SK-N-SH (cell line): ENCODE measurements at regions not wholly inside any gene's neighbourhood (a gene's known extent, or its start where the extent isn't known, plus 50 kb on each side); places are given as distances from the start of the nearest gene placed in this dataset.

Experiments
- CTCF ChIA-PET: fragments of 300-600, 350-600 bp; formaldehyde crosslinking; extraction: SDS; loops from one replicate; lab custom pipeline; 2021; lab: Yijun Ruan, JAX
- POLR2A ChIA-PET: fragments of 350-600 bp; sonication (Branson Sonifier 250); formaldehyde crosslinking; extraction: SDS; loops from one replicate; lab custom pipeline; 2020; ENCODE audit warnings: antibody characterized with exemption, inconsistent platforms; lab: Yijun Ruan, JAX
- DNase-seq: peaks from one replicate; pipeline ENCODE4 v3.0.0; 2012
- H2AFZ ChIP-seq: fragments of 200-600 bp; sonication (generic); 2 replicates; pipeline ENCODE4 v1.8.1; 2016; ENCODE audit warnings: antibody characterized with exemption, mild to moderate bottlenecking, low read depth
- H3F3A ChIP-seq: fragments of 200-600 bp; sonication (generic); replicated peaks from 2 replicates; pipeline ENCODE3; 2016; ENCODE audit warnings: antibody characterized with exemption, mild to moderate bottlenecking; ENCODE audit not compliant: insufficient read depth
- H3K27ac ChIP-seq, 2 experiments: fragments of 200-500 bp in 1 of 2; fragments of 200-600 bp in 1 of 2; sonication (Bioruptor generic) in 1 of 2; sonication (generic), shearing (Covaris generic) in 1 of 2; 2 replicates each; pipeline versions ENCODE4 v1.5.1 to v1.6.1; 2014 to 2016; ENCODE audit warnings: low read depth in 2 of 2, inconsistent platforms in 1 of 2, low read length in 1 of 2, mild to moderate bottlenecking in 1 of 2, mixed read lengths in 1 of 2
- H3K27me3 ChIP-seq: fragments of 200-600 bp; sonication (generic), shearing (Covaris generic); 2 replicates; pipeline ENCODE4 v1.6.1; 2016; ENCODE audit warnings: mixed run types; ENCODE audit not compliant: insufficient read depth
- H3K36me3 ChIP-seq, 2 experiments: fragments of 200-500 bp in 1 of 2; fragments of 200-600 bp in 1 of 2; sonication (Bioruptor generic) in 1 of 2; sonication (generic) in 1 of 2; replicated peaks in 1 of 2; 2 replicates each; pipeline versions ENCODE3 to v1.5.1; 2014 to 2016; ENCODE audit warnings: low read length in 1 of 2, mild to moderate bottlenecking in 1 of 2; ENCODE audit not compliant: insufficient read depth in 2 of 2, control insufficient read depth in 1 of 2
- H3K4me1 ChIP-seq, 2 experiments: fragments of 200-500 bp in 1 of 2; fragments of 200-600 bp in 1 of 2; sonication (Bioruptor generic) in 1 of 2; sonication (generic), shearing (Covaris generic) in 1 of 2; 2 replicates each; pipeline versions ENCODE4 v1.5.1 to v1.6.1; 2014 to 2016; ENCODE audit warnings: low read depth in 1 of 2, low read length in 1 of 2, mixed run types in 1 of 2; ENCODE audit not compliant: insufficient read depth in 2 of 2, control insufficient read depth in 1 of 2
- H3K4me2 ChIP-seq: fragments of 200-600 bp; sonication (generic), shearing (Covaris generic); 2 replicates; pipeline ENCODE4 v1.6.1; 2017; ENCODE audit warnings: mixed run types
- H3K4me3 ChIP-seq, 2 experiments: fragments of 200-500 bp in 1 of 2; fragments of 200-600 bp in 1 of 2; sonication (Bioruptor generic) in 1 of 2; sonication (generic), shearing (Covaris generic) in 1 of 2; 2 replicates each; pipeline versions ENCODE4 v1.5.1 to v1.8.1; 2014 to 2016; ENCODE audit warnings: low read depth in 2 of 2, inconsistent platforms in 1 of 2, low read length in 1 of 2, mild to moderate bottlenecking in 1 of 2, mixed read lengths in 1 of 2, moderate library complexity in 1 of 2
- H3K79me2 ChIP-seq: fragments of 200-600 bp; sonication (generic); 2 replicates; pipeline ENCODE4 v1.8.1; 2017; ENCODE audit warnings: mild to moderate bottlenecking; ENCODE audit not compliant: insufficient read depth
- H3K9ac ChIP-seq: fragments of 200-600 bp; sonication (generic); 2 replicates; pipeline ENCODE4 v1.6.1; 2017; ENCODE audit warnings: mixed run types
- H3K9me2 ChIP-seq: fragments of 200-600 bp; sonication (generic); 2 replicates; pipeline ENCODE4 v1.6.1; 2017; ENCODE audit warnings: mixed run types
- H3K9me3 ChIP-seq: fragments of 200-600 bp; sonication (generic); 2 replicates; pipeline ENCODE4 v1.6.1; 2017; ENCODE audit warnings: mixed run types, mild to moderate bottlenecking, moderate library complexity
- H4K20me1 ChIP-seq: fragments of 200-600 bp; sonication (generic); 2 replicates; pipeline ENCODE4 v1.6.1; 2017; ENCODE audit warnings: mild to moderate bottlenecking, mixed run types; ENCODE audit not compliant: insufficient read depth
- ELF1 ChIP-seq: IDR thresholded peaks from 2 replicates; pipeline ENCODE4 v1.4.0; 2012
- EP300 ChIP-seq, 2 experiments: IDR thresholded peaks; 2 replicates each; pipeline versions ENCODE4 v1.4.0 to v1.6.1; 2012; ENCODE audit warnings: borderline replicate concordance in 1 of 2, low read depth in 1 of 2, low read length in 1 of 2
- EZH2phosphoT487 ChIP-seq: fragments of 200-600 bp; sonication (generic); IDR thresholded peaks from 2 replicates; pipeline ENCODE4 v1.6.1; 2017; ENCODE audit warnings: low read depth, mixed run types, mild to moderate bottlenecking, antibody characterized with exemption, moderate library complexity, borderline replicate concordance
- FOSL2 ChIP-seq: IDR thresholded peaks from 2 replicates; pipeline ENCODE4 v1.4.0; 2012; ENCODE audit warnings: low read depth, mild to moderate bottlenecking, moderate library complexity, borderline replicate concordance
- FOXJ3 ChIP-seq: sonication (generic); formaldehyde crosslinking; IDR thresholded peaks from 2 replicates; pipeline ENCODE4 v1.5.1; 2020; ENCODE audit warnings: mild to moderate bottlenecking, missing genetic modification reagents
- FOXM1 ChIP-seq: IDR thresholded peaks from 2 replicates; pipeline ENCODE4 v1.4.0; 2012; ENCODE audit warnings: low read depth, mild to moderate bottlenecking
- GABPA ChIP-seq: IDR thresholded peaks from 2 replicates; pipeline ENCODE4 v1.4.0; 2012; ENCODE audit warnings: low read depth, mild to moderate bottlenecking
- MAX ChIP-seq: IDR thresholded peaks from 2 replicates; pipeline ENCODE4 v1.4.0; 2012; ENCODE audit warnings: low read depth
- MXI1 ChIP-seq: IDR thresholded peaks from 2 replicates; pipeline ENCODE4 v1.6.1; 2012; ENCODE audit warnings: mild to moderate bottlenecking, low read depth, low read length, improper control_type of control experiment
- NRF1 ChIP-seq: IDR thresholded peaks from 2 replicates; pipeline ENCODE4 v1.6.1; 2012; ENCODE audit warnings: low read depth, mild to moderate bottlenecking, low read length
- POLR2AphosphoS5 ChIP-seq: IDR thresholded peaks from 2 replicates; pipeline ENCODE4 v1.6.1; 2012; ENCODE audit warnings: low read depth, low read length
- RAD21 ChIP-seq: IDR thresholded peaks from 2 replicates; pipeline ENCODE4 v1.6.1; 2012; ENCODE audit warnings: mild to moderate bottlenecking, low read length
- RCOR1 ChIP-seq: fragments of 150-350 bp; IDR thresholded peaks from 2 replicates; pipeline ENCODE4 v1.6.1; 2017; ENCODE audit warnings: antibody characterized with exemption, low read length
- RFX5 ChIP-seq: IDR thresholded peaks from 2 replicates; pipeline ENCODE4 v1.6.1; 2012; ENCODE audit warnings: mild to moderate bottlenecking, improper control_type of control experiment, low read length
- RXRA ChIP-seq: IDR thresholded peaks from 2 replicates; pipeline ENCODE4 v1.4.0; 2012; ENCODE audit warnings: low read depth, mild to moderate bottlenecking, borderline replicate concordance
- SIN3A ChIP-seq: IDR thresholded peaks from 2 replicates; pipeline ENCODE4 v1.6.1; 2012; ENCODE audit warnings: low read depth, mild to moderate bottlenecking, low read length, moderate library complexity, borderline replicate concordance
- SMC3 ChIP-seq: IDR thresholded peaks from 2 replicates; pipeline ENCODE4 v1.6.1; 2012; ENCODE audit warnings: low read depth, low read length, improper control_type of control experiment
- TAF1 ChIP-seq: IDR thresholded peaks from 2 replicates; pipeline ENCODE4 v1.6.1; 2012; ENCODE audit warnings: low read depth, mild to moderate bottlenecking, low read length, moderate library complexity, borderline replicate concordance
- TCF12 ChIP-seq: IDR thresholded peaks from 2 replicates; pipeline ENCODE4 v1.4.0; 2012
- USF1 ChIP-seq: IDR thresholded peaks from 2 replicates; pipeline ENCODE4 v1.4.0; 2012; ENCODE audit warnings: low read depth, borderline replicate concordance
- YY1 ChIP-seq: IDR thresholded peaks from 2 replicates; pipeline ENCODE4 v1.4.0; 2012; ENCODE audit warnings: low read depth, mild to moderate bottlenecking
- WGBS: methylation state at CpG from one replicate; pipeline ENCODE4 v1.1.6; 2017; ENCODE audit warnings: low lambda C conversion rate; 5-methylcytosine and 5-hydroxymethylcytosine counted together
- TF ChIP-seq, protein P1 (sequence below): IDR thresholded peaks from 2 replicates; pipeline ENCODE4; 2012
- TF ChIP-seq, protein P2 (sequence below): IDR thresholded peaks from 2 replicates; pipeline ENCODE4 v1.4.0; 2012; ENCODE audit warnings: low read depth, borderline replicate concordance

- TF ChIP-seq, protein P1, sequence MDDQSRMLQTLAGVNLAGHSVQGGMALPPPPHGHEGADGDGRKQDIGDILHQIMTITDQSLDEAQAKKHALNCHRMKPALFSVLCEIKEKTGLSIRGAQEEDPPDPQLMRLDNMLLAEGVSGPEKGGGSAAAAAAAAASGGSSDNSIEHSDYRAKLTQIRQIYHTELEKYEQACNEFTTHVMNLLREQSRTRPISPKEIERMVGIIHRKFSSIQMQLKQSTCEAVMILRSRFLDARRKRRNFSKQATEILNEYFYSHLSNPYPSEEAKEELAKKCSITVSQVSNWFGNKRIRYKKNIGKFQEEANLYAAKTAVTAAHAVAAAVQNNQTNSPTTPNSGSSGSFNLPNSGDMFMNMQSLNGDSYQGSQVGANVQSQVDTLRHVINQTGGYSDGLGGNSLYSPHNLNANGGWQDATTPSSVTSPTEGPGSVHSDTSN = no peak
- TF ChIP-seq MXI1 (no peak), GABPA (no peak), FOSL2 (no peak), TCF12 (no peak), SMC3 (no peak)
- TF ChIP-seq, all 33 proteins: peak for 0
Measured at GRCh38 chr21:15373941-15374340, 309.1 kb upstream of the NRIP1 start (continued).

DNA sequence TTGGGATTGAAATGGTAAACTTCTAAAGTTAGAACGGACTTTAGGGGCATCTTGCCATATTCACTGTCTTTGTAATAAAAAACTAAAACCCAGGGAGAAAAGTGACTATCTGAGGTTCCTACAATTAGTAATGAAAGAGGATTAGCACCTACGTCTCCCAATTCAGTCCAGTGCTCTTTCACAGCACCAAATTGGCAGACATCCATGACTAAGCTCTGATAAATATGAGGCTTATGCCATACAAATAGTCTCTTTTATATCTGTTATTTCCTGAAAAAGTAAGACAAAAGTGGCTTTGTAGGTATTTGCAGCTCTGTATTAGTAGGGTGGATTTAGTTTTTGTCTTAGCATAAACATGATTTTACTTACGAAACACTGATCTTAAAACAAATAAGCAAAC lies 315.0 kb upstream of the NRIP1 start:
- H2AFZ ChIP-seq = no peak overlapping the region
- H3K4me2 ChIP-seq = no peak overlapping the region
- H3K4me1 ChIP-seq = no peaks in the 10 kb centered on the region
- no peaks in the 10 kb centered on the region for H3K36me3 ChIP-seq
- no peak overlapping the region for H3K9ac ChIP-seq
- H3K9me3 ChIP-seq = no peaks in the 10 kb centered on the region
- DNase-seq = no peak
- ChIA-PET POLR2A (no interaction called here), CTCF (interaction anchor here (0.6 kb wide), 1 partner anchor 455 kb away, joined by 3 read pairs; no protein-coding TSS in a partner anchor)
- H3K79me2 ChIP-seq = no peaks in the 10 kb centered on the region
- H3K27me3 ChIP-seq = no peaks in the 10 kb centered on the region
- H4K20me1 ChIP-seq = no peaks in the 10 kb centered on the region
- no peaks in the 10 kb centered on the region for H3F3A ChIP-seq
- no peak overlapping the region for H3K4me3 ChIP-seq
- no peaks in the 10 kb centered on the region for H3K9me2 ChIP-seq
- WGBS = 8% methylated on average over 3 of the region's 3 CpGs
- H3K27ac ChIP-seq = no peak overlapping the region
- TF ChIP-seq RXRA = no peak
- no peak for TF ChIP-seq GABPA
- TF ChIP-seq TAF1 = no peak
- TF ChIP-seq FOXJ3 = no peak
- TF ChIP-seq YY1 = no peak
- TF ChIP-seq, protein P1 = no peak

DNA sequence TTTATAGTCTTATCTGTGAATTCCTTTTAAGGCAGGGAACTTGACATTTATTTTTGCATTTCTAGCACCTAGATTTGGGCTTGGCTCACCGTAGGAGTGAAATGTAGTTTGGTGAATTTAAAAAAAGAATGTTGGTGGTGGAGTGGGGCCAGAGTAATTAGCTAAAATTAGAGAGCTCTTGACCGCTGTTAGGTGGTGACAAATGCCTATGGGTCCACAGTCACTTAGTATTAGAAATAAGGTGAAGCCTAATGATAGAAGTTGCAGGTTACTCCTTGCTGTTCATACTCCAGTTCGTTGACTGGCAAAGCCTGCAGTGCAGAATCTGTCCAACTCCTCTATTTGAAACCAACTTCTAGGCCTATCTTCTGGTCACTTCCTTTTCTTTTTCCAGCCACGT lies 318.8 kb upstream of the NRIP1 start:
- Histone ChIP-seq H3K79me2 (no peaks in the 10 kb centered on the region), H4K20me1 (no peaks in the 10 kb centered on the region), H3K4me2 (no peak overlapping the region), H3K27ac (no peak overlapping the region), H3K9me2 (no peaks in the 10 kb centered on the region), H3K9ac (no peak overlapping the region), H3K4me3 (no peak overlapping the region), H3F3A (no peaks in the 10 kb centered on the region), H3K27me3 (no peaks in the 10 kb centered on the region), H3K36me3 (no peaks in the 10 kb centered on the region), H3K4me1 (no peaks in the 10 kb centered on the region), H3K9me3 (no peaks in the 10 kb centered on the region), H2AFZ (no peak overlapping the region)
- ChIA-PET CTCF (no interaction called here), POLR2A (no interaction called here)
- no peak for DNase-seq
- TF ChIP-seq MAX (no peak), USF1 (no peak), FOXJ3 (no peak), POLR2AphosphoS5 (no peak), EZH2phosphoT487 (no peak), NRF1 (no peak), TCF12 (no peak), SMC3 (no peak), RAD21 (no peak), MXI1 (no peak), EP300 (IDR thresholded peaks at IDR 0.05; ENCODE audit: borderline replicate concordance in 1 of 2, low read depth in 1 of 2, low read length in 1 of 2) (no peak), ELF1 (no peak), YY1 (no peak), RFX5 (no peak), SIN3A (no peak), RCOR1 (no peak), FOXM1 (no peak)
- TF ChIP-seq, protein P2, sequence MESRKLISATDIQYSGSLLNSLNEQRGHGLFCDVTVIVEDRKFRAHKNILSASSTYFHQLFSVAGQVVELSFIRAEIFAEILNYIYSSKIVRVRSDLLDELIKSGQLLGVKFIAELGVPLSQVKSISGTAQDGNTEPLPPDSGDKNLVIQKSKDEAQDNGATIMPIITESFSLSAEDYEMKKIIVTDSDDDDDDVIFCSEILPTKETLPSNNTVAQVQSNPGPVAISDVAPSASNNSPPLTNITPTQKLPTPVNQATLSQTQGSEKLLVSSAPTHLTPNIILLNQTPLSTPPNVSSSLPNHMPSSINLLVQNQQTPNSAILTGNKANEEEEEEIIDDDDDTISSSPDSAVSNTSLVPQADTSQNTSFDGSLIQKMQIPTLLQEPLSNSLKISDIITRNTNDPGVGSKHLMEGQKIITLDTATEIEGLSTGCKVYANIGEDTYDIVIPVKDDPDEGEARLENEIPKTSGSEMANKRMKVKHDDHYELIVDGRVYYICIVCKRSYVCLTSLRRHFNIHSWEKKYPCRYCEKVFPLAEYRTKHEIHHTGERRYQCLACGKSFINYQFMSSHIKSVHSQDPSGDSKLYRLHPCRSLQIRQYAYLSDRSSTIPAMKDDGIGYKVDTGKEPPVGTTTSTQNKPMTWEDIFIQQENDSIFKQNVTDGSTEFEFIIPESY = no peak
- 7% methylated on average over 4 of the region's 4 CpGs for WGBS
